OCI-LY3 (cell line): ENCODE measurements at regions not wholly inside any gene's neighbourhood (a gene's known extent, or its start where the extent isn't known, plus 50 kb on each side); places are given as distances from the start of the nearest gene placed in this dataset.

ENCODE experiments used
- EZH2phosphoT487 ChIP-seq: fragments of 200-600 bp; shearing (Covaris generic); IDR thresholded peaks from 2 replicates; pipeline ENCODE4 v1.6.1; 2018; ENCODE audit warnings: antibody characterized with exemption, mixed run types, low read depth
- TF ChIP-seq, protein P1 (sequence below): fragments of 200-600, 300-600 bp; sonication (generic); IDR thresholded peaks from 2 replicates; pipeline ENCODE4 v1.5.1; 2014; ENCODE audit warnings: antibody characterized with exemption, low read length, low read depth

DNA sequence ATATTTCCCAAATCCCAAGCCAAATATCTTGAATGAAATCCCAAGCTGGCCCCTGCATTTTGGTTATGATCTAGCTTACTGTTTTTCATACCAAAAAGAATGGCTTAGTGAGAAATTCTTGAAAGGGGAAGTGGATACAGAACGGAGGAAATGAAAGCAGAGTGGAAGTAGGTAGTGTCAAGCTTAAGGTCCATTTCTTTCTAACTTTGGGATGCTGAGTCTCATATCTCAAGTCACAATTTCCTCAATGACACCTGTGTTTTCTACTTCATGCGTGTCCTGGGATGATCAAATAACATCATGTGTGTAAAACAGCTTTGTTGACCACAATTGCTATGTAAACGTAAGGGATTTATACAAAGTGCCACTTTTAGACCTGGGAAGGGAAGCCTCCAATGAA, 238.8 kb upstream of the SLC35B3 start:
- TF ChIP-seq, protein P1, sequence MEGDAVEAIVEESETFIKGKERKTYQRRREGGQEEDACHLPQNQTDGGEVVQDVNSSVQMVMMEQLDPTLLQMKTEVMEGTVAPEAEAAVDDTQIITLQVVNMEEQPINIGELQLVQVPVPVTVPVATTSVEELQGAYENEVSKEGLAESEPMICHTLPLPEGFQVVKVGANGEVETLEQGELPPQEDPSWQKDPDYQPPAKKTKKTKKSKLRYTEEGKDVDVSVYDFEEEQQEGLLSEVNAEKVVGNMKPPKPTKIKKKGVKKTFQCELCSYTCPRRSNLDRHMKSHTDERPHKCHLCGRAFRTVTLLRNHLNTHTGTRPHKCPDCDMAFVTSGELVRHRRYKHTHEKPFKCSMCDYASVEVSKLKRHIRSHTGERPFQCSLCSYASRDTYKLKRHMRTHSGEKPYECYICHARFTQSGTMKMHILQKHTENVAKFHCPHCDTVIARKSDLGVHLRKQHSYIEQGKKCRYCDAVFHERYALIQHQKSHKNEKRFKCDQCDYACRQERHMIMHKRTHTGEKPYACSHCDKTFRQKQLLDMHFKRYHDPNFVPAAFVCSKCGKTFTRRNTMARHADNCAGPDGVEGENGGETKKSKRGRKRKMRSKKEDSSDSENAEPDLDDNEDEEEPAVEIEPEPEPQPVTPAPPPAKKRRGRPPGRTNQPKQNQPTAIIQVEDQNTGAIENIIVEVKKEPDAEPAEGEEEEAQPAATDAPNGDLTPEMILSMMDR: no peak
- no peak for TF ChIP-seq EZH2phosphoT487
